Fibroblast of pulmonary artery (primary cell): ENCODE measurements at regions not wholly inside any gene's neighbourhood (a gene's known extent, or its start where the extent isn't known, plus 50 kb on each side); places are given as distances from the start of the nearest gene placed in this dataset.

Experiments used
- DNase-seq: peaks from one replicate; pipeline ENCODE4 v3.0.0-alpha.2; 2010; ENCODE audit warnings: low read depth
- H3K4me3 ChIP-seq: replicated peaks from 2 replicates; pipeline ENCODE4 v1.5.1; 2011; ENCODE audit warnings: low read depth, mild to moderate bottlenecking, control low read depth, low read length, moderate library complexity
- CTCF ChIP-seq: IDR thresholded peaks from 2 replicates; pipeline ENCODE4 v1.5.1; 2011; ENCODE audit warnings: mild to moderate bottlenecking, control low read depth, low read length, inconsistent platforms; ENCODE audit errors: missing control alignments

- no peak for TF ChIP-seq CTCF
- DNase-seq, result no peak
Observed at GRCh38 chr4:55727746-55728145, 91.6 kb upstream of the NMU start.

GRCh38 chr4:55729351-55730279 lies 90.0 kb upstream of the EXOC1L start:
- TF ChIP-seq CTCF, result no peak
- DNase-seq, result no peak

More at GRCh38 chr4:55727746-55728145, 91.6 kb upstream of the NMU start:
- H3K4me3 ChIP-seq, result no peak overlapping the region

GRCh38 chr4:55730280-55730931 lies 89.2 kb upstream of the EXOC1L start:
- no peak for DNase-seq
- TF ChIP-seq CTCF, result no peak

More at GRCh38 chr4:55729351-55730279, 90.0 kb upstream of the EXOC1L start:
- no peak overlapping the region for H3K4me3 ChIP-seq

GRCh38 chr4:55731959-55732358 lies 87.6 kb upstream of the EXOC1L start:
- H3K4me3 ChIP-seq, result no peak overlapping the region
- no peak for DNase-seq
- no peak for TF ChIP-seq CTCF

More at GRCh38 chr4:55730280-55730931, 89.2 kb upstream of the EXOC1L start:
- no peak overlapping the region for H3K4me3 ChIP-seq

- DNase-seq, result no peak
- TF ChIP-seq CTCF, result no peak
- no peak overlapping the region for H3K4me3 ChIP-seq
Observed at GRCh38 chr4:55732864-55733263, 86.7 kb upstream of the EXOC1L start.

- no peak overlapping the region for H3K4me3 ChIP-seq
- peak; percentile 59 for DNase-seq
- no peak for TF ChIP-seq CTCF
Observed at GRCh38 chr4:55733932-55734331, 85.7 kb upstream of the EXOC1L start.
